ENCODE measurements at regions not wholly inside any gene's neighbourhood (a gene's known extent, or its start where the extent isn't known, plus 50 kb on each side); places are given as distances from the start of the nearest gene placed in this dataset.

DNA sequence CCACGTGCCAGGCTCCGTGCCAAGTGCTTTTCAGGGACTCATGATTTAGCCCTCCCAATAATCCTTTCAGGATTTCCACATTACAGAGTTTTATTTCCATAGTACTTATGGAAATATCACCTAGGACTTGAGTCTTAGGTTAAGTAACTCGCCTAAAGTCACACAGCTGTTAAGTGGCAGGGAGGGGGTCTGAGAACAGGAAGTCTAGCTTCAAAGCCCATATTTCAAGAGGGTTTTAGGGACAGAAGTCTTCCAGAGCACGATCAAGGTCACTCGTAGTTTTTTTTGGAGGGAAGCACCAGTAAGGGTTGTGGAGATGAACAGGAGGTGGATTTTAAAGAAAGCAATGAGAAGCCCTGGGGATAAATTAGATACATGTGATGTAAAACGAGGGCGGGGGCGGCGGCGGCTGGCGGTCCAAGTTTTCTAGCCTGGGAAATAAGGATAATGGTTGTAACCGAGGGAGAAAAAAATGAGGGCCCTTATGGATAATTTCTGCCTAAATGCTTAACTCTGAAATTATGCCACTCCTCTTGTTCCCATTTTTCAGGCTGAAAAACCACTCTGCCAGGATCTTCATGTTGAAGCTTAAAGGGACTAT lies 192.6 kb upstream of the FOXN3 start:
- ATAC-seq (ENCODE audit: low read depth) (no peak), DNase-seq (no peak)
- Mint-ChIP-seq H3K4me1 (peaks cover 33% of the 10 kb centered on the region), H3K9me3 (peaks cover 7% of the 10 kb centered on the region), H3K4me3 (no peak overlapping the region), H3K27ac (no peak overlapping the region), H3K27me3 (no peaks in the 10 kb centered on the region), H3K36me3 (ENCODE audit: low read depth) (peaks cover 17% of the 10 kb centered on the region)
- intact Hi-C loops (cut with micrococcal nuclease) = no loop called here
- POLR2A ChIA-PET = no interaction called here
- CTCF ChIA-PET = no interaction called here
- TF ChIP-seq, protein P1, sequence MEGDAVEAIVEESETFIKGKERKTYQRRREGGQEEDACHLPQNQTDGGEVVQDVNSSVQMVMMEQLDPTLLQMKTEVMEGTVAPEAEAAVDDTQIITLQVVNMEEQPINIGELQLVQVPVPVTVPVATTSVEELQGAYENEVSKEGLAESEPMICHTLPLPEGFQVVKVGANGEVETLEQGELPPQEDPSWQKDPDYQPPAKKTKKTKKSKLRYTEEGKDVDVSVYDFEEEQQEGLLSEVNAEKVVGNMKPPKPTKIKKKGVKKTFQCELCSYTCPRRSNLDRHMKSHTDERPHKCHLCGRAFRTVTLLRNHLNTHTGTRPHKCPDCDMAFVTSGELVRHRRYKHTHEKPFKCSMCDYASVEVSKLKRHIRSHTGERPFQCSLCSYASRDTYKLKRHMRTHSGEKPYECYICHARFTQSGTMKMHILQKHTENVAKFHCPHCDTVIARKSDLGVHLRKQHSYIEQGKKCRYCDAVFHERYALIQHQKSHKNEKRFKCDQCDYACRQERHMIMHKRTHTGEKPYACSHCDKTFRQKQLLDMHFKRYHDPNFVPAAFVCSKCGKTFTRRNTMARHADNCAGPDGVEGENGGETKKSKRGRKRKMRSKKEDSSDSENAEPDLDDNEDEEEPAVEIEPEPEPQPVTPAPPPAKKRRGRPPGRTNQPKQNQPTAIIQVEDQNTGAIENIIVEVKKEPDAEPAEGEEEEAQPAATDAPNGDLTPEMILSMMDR (IDR thresholded peaks at IDR 0.05) = no peak

DNA sequence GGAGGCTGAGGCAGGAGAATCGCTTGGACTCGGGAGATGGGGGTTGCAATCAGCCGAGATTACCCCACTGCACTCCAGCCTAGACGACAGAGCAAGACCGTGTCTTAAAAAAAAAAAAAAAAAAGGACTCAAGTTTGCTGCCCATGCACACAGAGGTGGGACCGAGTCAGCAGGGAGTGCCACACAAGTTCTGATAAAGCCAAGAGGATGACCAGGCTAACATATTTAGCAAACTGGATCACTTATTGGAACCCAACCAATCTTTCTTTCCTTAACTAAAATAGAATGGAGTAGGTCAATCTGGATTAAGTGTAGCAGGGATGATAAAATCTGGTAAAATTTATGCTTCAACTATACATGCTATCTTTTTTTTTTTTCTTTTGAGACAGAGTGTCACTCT lies 190.4 kb upstream of the FOXN3 start:
- ChIA-PET POLR2A (no interaction called here), CTCF (no interaction called here)
- Mint-ChIP-seq H3K4me1 (peaks cover 23% of the 10 kb centered on the region), H3K27me3 (no peaks in the 10 kb centered on the region), H3K27ac (no peak overlapping the region), H3K4me3 (no peak overlapping the region), H3K36me3 (ENCODE audit: low read depth) (peaks cover 15% of the 10 kb centered on the region), H3K9me3 (peaks cover 7% of the 10 kb centered on the region)
- intact Hi-C loops (cut with micrococcal nuclease) = no loop called here
- TF ChIP-seq, protein P1 (IDR thresholded peaks at IDR 0.05) = no peak
- DNase-seq = no peak
- ATAC-seq (ENCODE audit: low read depth) = no peak

DNA sequence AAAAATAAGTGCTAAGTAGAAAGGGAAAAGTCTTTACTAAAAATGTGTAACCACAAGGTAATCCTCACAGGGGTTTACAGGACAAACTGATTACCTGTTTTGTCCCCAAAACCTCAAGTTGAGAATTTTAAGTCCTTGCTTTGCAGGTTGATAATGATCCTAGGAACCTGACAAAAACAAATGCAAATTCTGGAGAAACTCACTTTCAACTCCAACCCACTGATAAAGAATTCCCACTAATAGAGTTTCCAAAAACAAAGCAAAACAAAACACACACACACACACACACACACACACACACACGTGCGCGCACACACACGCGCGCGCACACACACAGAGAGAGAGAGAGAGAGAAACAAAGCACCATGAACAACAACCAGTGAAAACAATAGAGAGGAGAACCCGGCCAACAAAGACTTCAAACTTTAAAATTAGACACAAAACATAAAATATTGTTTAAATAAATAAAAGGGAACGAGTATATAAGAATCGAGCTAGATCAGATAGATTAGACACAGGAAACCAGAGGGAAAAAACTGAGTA lies 187.0 kb upstream of the FOXN3 start:
- Mint-ChIP-seq H3K27ac (no peak overlapping the region), H3K4me3 (no peak overlapping the region), H3K4me1 (peaks cover 15% of the 10 kb centered on the region), H3K27me3 (no peaks in the 10 kb centered on the region), H3K9me3 (peaks cover 18% of the 10 kb centered on the region), H3K36me3 (ENCODE audit: low read depth) (peaks cover 25% of the 10 kb centered on the region)
- POLR2A ChIA-PET = no interaction called here
- intact Hi-C loops (cut with micrococcal nuclease) = loop anchor here (2.0 kb wide), 2 partner anchors 13 to 15 kb away; no protein-coding TSS in a partner anchor
- DNase-seq (no peak), ATAC-seq (ENCODE audit: low read depth) (no peak)
- CTCF ChIA-PET = no interaction called here
- TF ChIP-seq, protein P1 (IDR thresholded peaks at IDR 0.05) = no peak

DNA sequence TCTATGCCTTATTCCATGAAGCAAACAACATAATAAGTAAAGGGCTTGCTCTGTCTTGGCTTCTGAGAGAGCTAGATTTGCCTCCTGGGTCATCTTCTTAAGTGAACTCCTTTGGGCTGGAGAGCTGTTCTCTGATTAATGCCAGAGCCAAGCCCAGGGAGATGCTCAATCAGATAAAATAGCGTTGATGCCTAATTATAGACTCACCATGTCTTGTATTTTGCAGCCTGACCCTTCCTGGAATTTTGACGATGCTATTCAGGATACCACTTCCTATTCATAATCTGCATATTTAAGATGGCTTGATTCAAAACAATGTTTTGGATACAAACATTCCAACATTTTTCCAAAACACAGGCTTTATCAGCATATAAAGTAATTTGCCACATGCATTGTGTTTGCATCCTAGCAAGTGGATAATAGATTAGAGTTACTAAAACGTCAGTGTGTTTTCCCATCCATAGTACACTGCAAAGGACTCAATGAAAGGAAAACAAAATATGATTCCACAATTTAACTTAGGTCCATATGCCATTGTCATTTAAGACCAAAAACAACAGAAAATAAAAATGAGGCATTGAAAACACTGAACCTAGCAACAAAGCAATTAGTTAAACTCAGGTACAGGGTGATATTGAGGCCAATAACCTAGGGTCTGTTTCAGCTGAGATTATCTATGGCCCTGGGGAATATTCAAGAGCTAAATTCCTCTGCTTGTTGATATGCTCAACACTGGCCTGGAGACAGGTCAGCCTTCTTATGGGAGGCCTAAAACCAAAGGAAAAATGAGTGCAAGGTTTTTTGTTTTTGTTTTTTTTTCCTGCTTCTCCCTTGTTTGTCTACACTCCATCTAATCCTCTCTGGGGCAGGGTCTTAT lies 184.2 kb upstream of the FOXN3 start:
- ATAC-seq (ENCODE audit: low read depth) (no peak), DNase-seq (no peak)
- TF ChIP-seq, protein P1 (IDR thresholded peaks at IDR 0.05) = no peak
- peaks cover 38% of the 10 kb centered on the region for H3K36me3 Mint-ChIP-seq (ENCODE audit: low read depth)
- POLR2A ChIA-PET = interaction anchor here (0.7 kb wide), 1 partner anchor 1267 kb away, joined by 4 read pairs; no protein-coding TSS in a partner anchor
- CTCF ChIA-PET = no interaction called here
- no peaks in the 10 kb centered on the region for H3K27me3 Mint-ChIP-seq
- intact Hi-C loops (cut with micrococcal nuclease) = no loop called here
- H3K4me1 Mint-ChIP-seq = peaks cover 11% of the 10 kb centered on the region
- peaks cover 35% of the 10 kb centered on the region for H3K9me3 Mint-ChIP-seq
- no peak overlapping the region for H3K4me3 Mint-ChIP-seq
- no peak overlapping the region for H3K27ac Mint-ChIP-seq

DNA sequence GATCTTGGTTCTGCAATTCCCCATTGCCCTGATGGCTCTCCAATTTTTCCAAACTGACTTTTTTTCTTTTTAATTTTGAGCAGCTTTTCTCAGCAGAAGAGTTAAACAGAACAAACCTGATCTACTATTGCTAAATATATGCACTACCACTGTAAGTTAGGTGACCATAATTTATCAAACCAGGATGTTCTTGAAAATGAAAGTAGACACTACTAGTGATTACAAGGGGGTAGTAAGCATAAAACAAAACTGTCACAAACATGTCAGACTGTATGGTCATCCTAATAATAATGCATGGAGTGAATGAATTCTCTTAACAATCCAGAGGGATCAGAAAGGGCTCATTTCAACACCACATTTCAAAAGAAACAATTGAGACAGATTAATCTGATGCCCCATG lies 183.0 kb upstream of the FOXN3 start:
- CTCF ChIA-PET = no interaction called here
- POLR2A ChIA-PET = interaction anchor here (0.6 kb wide), 1 partner anchor 17 kb away, joined by 10 read pairs; no protein-coding TSS in a partner anchor
- H3K36me3 Mint-ChIP-seq (ENCODE audit: low read depth) = peaks cover 37% of the 10 kb centered on the region

More for the DNA sequence above, 183.0 kb upstream of the FOXN3 start:
- TF ChIP-seq, protein P1 (IDR thresholded peaks at IDR 0.05) = no peak
- H3K4me3 Mint-ChIP-seq = no peak overlapping the region
- ATAC-seq (ENCODE audit: low read depth) (no peak), DNase-seq (no peak)
- peaks cover 11% of the 10 kb centered on the region for H3K4me1 Mint-ChIP-seq
- H3K27me3 Mint-ChIP-seq = no peaks in the 10 kb centered on the region
- peaks cover 32% of the 10 kb centered on the region for H3K9me3 Mint-ChIP-seq
- H3K27ac Mint-ChIP-seq = no peak overlapping the region
- intact Hi-C loops (cut with micrococcal nuclease) = no loop called here

Data from activated B cell treated with CpG ODN at 0.5 μM for 24 hours (primary cell).